GM13977 (cell line): ENCODE measurements at regions not wholly inside any gene's neighbourhood (a gene's known extent, or its start where the extent isn't known, plus 50 kb on each side); places are given as distances from the start of the nearest gene placed in this dataset.

Experiments used
- DNase-seq: peaks from one replicate; pipeline ENCODE4 v3.0.0; 2012; ENCODE audit warnings: low spot score
- in situ Hi-C: fragments of 300-500 bp; cut with MboI; formaldehyde crosslinking; loops from one replicate; pipeline ENCODE4 v1.12.0; 2022; ENCODE audit warnings: low sequenced_read_pairs, low pct_unique_long_range_greater_than_20kb, mixed read lengths, inconsistent platforms; ENCODE audit not compliant: unreplicated experiment
- TF ChIP-seq, protein P1 (sequence below): IDR thresholded peaks from 2 replicates; pipeline ENCODE4 v1.5.1; 2012; ENCODE audit warnings: mild to moderate bottlenecking, control low read depth; ENCODE audit not compliant: insufficient read depth; ENCODE audit errors: extremely low read depth, missing control alignments

- in situ Hi-C loops = no loop called here
- TF ChIP-seq, protein P1, sequence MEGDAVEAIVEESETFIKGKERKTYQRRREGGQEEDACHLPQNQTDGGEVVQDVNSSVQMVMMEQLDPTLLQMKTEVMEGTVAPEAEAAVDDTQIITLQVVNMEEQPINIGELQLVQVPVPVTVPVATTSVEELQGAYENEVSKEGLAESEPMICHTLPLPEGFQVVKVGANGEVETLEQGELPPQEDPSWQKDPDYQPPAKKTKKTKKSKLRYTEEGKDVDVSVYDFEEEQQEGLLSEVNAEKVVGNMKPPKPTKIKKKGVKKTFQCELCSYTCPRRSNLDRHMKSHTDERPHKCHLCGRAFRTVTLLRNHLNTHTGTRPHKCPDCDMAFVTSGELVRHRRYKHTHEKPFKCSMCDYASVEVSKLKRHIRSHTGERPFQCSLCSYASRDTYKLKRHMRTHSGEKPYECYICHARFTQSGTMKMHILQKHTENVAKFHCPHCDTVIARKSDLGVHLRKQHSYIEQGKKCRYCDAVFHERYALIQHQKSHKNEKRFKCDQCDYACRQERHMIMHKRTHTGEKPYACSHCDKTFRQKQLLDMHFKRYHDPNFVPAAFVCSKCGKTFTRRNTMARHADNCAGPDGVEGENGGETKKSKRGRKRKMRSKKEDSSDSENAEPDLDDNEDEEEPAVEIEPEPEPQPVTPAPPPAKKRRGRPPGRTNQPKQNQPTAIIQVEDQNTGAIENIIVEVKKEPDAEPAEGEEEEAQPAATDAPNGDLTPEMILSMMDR = no peak
Measured at GRCh38 chr6:137683916-137684315, 183.1 kb upstream of the TNFAIP3 start.

GRCh38 chr6:137685798-137686375 is 181.2 kb upstream of the TNFAIP3 start:
- no peak for DNase-seq
- TF ChIP-seq, protein P1 = no peak
- in situ Hi-C loops = no loop called here

More at GRCh38 chr6:137683916-137684315, 183.1 kb upstream of the TNFAIP3 start:
- no peak for DNase-seq

DNA sequence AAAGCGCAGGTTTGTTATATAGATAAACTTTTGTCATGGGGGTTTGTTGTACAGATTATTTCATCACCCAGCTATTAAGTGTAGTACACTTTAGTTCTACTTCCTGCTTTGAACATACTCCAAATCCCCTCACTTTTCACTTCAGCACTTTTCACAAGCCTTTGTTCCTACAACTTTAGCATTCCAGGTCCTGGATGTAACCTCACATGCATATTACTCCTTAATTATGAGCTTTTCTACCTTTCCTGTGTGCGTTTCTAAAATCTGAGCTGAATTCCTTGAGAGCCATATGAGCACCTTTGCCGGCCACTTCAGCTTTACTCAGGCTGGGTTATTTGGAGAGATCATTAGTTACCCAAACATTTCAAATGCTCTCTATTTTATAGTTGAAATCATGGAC is 179.2 kb upstream of the TNFAIP3 start:
- in situ Hi-C loops = no loop called here
- TF ChIP-seq, protein P1 = no peak

GRCh38 chr6:137688230-137688971 is 178.7 kb upstream of the TNFAIP3 start:
- TF ChIP-seq, protein P1 = no peak
- in situ Hi-C loops = no loop called here
- no peak for DNase-seq

More for the DNA sequence above, 179.2 kb upstream of the TNFAIP3 start:
- no peak for DNase-seq

GRCh38 chr6:137689377-137689776 is 177.7 kb upstream of the TNFAIP3 start:
- in situ Hi-C loops = no loop called here
- TF ChIP-seq, protein P1 = no peak
- DNase-seq = no peak

- no peak for DNase-seq
- in situ Hi-C loops = no loop called here
- TF ChIP-seq, protein P1 = no peak
Measured at GRCh38 chr6:137690034-137690433, 177.0 kb upstream of the TNFAIP3 start.
